ENCODE measurements at regions not wholly inside any gene's neighbourhood (a gene's known extent, or its start where the extent isn't known, plus 50 kb on each side); places are given as distances from the start of the nearest gene placed in this dataset.

DNA sequence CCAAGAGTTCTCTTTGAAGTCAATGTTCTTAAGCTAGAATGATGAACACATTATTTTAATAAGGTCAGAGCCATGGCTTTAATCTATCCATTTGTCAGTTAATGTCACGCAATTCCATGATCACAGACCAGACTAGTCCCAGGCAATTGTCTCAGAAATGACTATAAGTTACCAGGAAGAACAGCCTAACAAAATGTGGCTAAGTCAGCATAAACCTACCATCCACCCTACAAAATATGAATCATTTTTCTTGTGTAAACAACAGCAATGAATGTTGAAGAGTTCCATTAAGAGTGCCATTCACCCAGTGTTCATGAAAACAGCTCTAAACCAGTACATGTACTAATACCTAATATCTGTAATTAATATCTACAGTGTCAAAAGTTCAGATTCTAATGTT lies 127.5 kb downstream of the KCTD12 start:
- no peak overlapping the region for H3K4me3 Mint-ChIP-seq
- H3K9me3 Mint-ChIP-seq = peaks cover 0 to 2% (median 0%) of the 10 kb centered on the region in 7 donors

DNA sequence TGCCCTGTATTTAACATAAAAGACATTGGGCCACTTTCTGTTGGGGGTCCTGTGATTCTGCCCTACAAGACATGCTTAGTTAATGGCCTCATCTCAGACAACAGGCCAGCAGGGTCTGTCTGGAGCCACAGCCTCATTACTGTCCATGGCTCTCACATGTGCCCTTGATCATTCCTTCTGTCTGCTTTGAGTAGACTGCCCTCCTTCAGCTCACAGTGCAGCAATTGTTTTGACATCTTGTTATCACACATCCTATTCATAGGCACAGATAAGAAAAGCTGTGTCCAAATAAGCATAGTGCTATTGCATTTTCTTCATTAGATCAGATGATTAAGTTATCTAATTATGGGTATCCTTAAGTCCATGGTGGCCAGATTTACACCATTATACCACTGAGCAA lies 127.9 kb downstream of the KCTD12 start:
- no peaks in the 10 kb centered on the region for H3K4me1 Mint-ChIP-seq
- H3K9me3 Mint-ChIP-seq = peaks cover 0 to 3% (median 0%) of the 10 kb centered on the region in 7 donors
- H3K27me3 ChIP-seq (ENCODE audit: control insufficient read depth, insufficient read depth, low read length) = no peaks in the 10 kb centered on the region
- H3K36me3 Mint-ChIP-seq = no peaks in the 10 kb centered on the region
- no peak overlapping the region for H3K4me3 ChIP-seq (ENCODE audit: low read depth, low read length)
- no peaks in the 10 kb centered on the region for H3K4me1 ChIP-seq (ENCODE audit: control insufficient read depth, insufficient read depth, low read length, poor library complexity, severe bottlenecking)
- no peaks in the 10 kb centered on the region for H3K36me3 ChIP-seq (ENCODE audit: control insufficient read depth, insufficient read depth, low read length)
- no peak overlapping the region for H3K4me3 Mint-ChIP-seq
- no peak for ATAC-seq (ENCODE audit: low read depth in 2 of 2)
- no peak overlapping the region for H3K27ac Mint-ChIP-seq
- no peak for DNase-seq
- no peaks in the 10 kb centered on the region for H3K9me3 ChIP-seq (ENCODE audit: control insufficient read depth in 2 of 2, low read length in 2 of 2)
- H3K27ac ChIP-seq (ENCODE audit: insufficient read depth, low read length, poor library complexity, severe bottlenecking) = no peak overlapping the region
- H3K27me3 Mint-ChIP-seq = no peaks in the 10 kb centered on the region

More for the DNA sequence above, 127.5 kb downstream of the KCTD12 start:
- Mint-ChIP-seq H3K36me3 (no peaks in the 10 kb centered on the region), H3K4me1 (no peaks in the 10 kb centered on the region), H3K27me3 (no peaks in the 10 kb centered on the region), H3K27ac (no peak overlapping the region)
- Histone ChIP-seq H3K9me3 (ENCODE audit: control insufficient read depth in 2 of 2, low read length in 2 of 2) (no peaks in the 10 kb centered on the region), H3K36me3 (ENCODE audit: control insufficient read depth, insufficient read depth, low read length) (no peaks in the 10 kb centered on the region), H3K27me3 (ENCODE audit: control insufficient read depth, insufficient read depth, low read length) (no peaks in the 10 kb centered on the region), H3K4me1 (ENCODE audit: control insufficient read depth, insufficient read depth, low read length, poor library complexity, severe bottlenecking) (no peaks in the 10 kb centered on the region), H3K27ac (ENCODE audit: insufficient read depth, low read length, poor library complexity, severe bottlenecking) (no peak overlapping the region), H3K4me3 (ENCODE audit: low read depth, low read length) (no peak overlapping the region)
- DNase-seq = no peak
- ATAC-seq (ENCODE audit: low read depth in 2 of 2) = no peak

DNA sequence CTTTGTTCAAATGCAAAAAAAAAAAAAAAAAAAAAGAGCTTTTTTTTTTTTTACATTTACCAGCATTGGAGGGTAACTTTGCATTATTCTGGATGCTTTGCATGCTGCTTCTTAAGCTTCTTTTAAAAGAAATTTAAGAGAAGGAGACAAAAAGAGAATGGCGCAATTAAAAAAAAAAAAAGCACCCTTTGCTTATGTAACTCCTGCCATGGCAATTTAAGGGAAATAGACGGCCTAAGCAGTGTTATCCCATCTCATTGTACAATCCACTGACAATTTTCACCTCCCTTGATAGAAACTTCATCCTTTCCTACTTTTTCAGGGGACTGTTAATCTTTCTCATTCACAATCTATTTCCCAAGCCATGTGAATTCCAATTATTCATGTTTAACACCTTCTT lies 129.8 kb downstream of the KCTD12 start:
- Mint-ChIP-seq H3K36me3 (no peaks in the 10 kb centered on the region), H3K27ac (no peak overlapping the region), H3K27me3 (no peaks in the 10 kb centered on the region), H3K4me1 (no peaks in the 10 kb centered on the region), H3K9me3 (peaks cover 0 to 4% (median 0%) of the 10 kb centered on the region in 7 donors), H3K4me3 (no peak overlapping the region)
- Histone ChIP-seq H3K4me1 (ENCODE audit: control insufficient read depth, insufficient read depth, low read length, poor library complexity, severe bottlenecking) (no peaks in the 10 kb centered on the region), H3K36me3 (ENCODE audit: control insufficient read depth, insufficient read depth, low read length) (no peaks in the 10 kb centered on the region), H3K4me3 (ENCODE audit: low read depth, low read length) (no peak overlapping the region), H3K27me3 (ENCODE audit: control insufficient read depth, insufficient read depth, low read length) (no peaks in the 10 kb centered on the region), H3K9me3 (ENCODE audit: control insufficient read depth in 2 of 2, low read length in 2 of 2) (no peaks in the 10 kb centered on the region), H3K27ac (ENCODE audit: insufficient read depth, low read length, poor library complexity, severe bottlenecking) (no peak overlapping the region)
- ATAC-seq (ENCODE audit: low read depth in 2 of 2) (no peak), DNase-seq (no peak)

DNA sequence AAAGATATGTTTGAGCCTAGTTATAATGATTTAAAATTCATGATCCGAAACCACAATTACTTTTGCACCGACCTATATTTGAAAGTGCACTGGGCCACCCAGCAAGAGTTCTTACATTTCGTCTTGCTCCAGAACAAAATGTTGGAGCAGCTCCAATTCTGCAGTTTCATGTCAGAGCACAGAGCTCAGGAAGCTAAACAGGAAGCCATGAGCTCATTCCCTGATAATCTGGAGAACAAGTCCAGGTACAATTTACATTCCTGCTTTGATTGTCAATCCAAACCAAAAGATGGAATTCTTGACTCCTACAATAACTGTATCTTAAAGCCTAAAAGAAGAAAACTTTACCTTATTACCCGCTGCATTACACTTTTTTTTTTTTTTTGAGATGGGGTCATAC lies 131.8 kb downstream of the KCTD12 start:
- Mint-ChIP-seq H3K36me3 (no peaks in the 10 kb centered on the region), H3K4me3 (no peak overlapping the region), H3K4me1 (no peaks in the 10 kb centered on the region), H3K9me3 (peaks cover 0 to 4% (median 0%) of the 10 kb centered on the region in 7 donors), H3K27me3 (no peaks in the 10 kb centered on the region), H3K27ac (no peak overlapping the region)
- DNase-seq (no peak), ATAC-seq (ENCODE audit: low read depth in 2 of 2) (no peak)
- Histone ChIP-seq H3K9me3 (ENCODE audit: control insufficient read depth in 2 of 2, low read length in 2 of 2) (no peaks in the 10 kb centered on the region), H3K27me3 (ENCODE audit: control insufficient read depth, insufficient read depth, low read length) (no peaks in the 10 kb centered on the region), H3K4me3 (ENCODE audit: low read depth, low read length) (no peak overlapping the region), H3K4me1 (ENCODE audit: control insufficient read depth, insufficient read depth, low read length, poor library complexity, severe bottlenecking) (no peaks in the 10 kb centered on the region), H3K36me3 (ENCODE audit: control insufficient read depth, insufficient read depth, low read length) (no peaks in the 10 kb centered on the region), H3K27ac (ENCODE audit: insufficient read depth, low read length, poor library complexity, severe bottlenecking) (no peak overlapping the region)

DNA sequence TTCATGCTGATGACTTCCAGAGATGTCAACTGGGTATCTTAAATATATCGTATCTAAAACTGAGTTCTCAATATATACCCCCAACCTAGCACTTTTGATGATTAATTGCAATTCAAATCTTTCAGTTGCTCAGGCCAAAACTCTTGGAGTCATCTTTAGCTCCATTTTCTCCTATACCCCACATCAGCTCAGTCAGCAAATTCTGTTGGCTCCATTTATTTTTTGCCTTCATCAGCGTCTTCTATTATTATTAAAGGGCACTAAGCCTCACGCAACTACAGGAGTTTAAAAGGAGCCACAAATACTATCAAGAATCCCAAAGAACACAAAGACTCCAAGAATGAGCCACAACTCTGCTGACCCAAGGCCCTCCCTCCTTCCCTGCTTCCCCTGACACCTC lies 134.9 kb downstream of the KCTD12 start:
- Mint-ChIP-seq H3K4me3 (no peak overlapping the region), H3K4me1 (no peaks in the 10 kb centered on the region), H3K27ac (no peak overlapping the region), H3K9me3 (peaks cover 0 to 1% (median 0%) of the 10 kb centered on the region in 7 donors), H3K36me3 (no peaks in the 10 kb centered on the region), H3K27me3 (no peaks in the 10 kb centered on the region)
- Histone ChIP-seq H3K36me3 (ENCODE audit: control insufficient read depth, insufficient read depth, low read length) (no peaks in the 10 kb centered on the region), H3K27me3 (ENCODE audit: control insufficient read depth, insufficient read depth, low read length) (no peaks in the 10 kb centered on the region), H3K4me1 (ENCODE audit: control insufficient read depth, insufficient read depth, low read length, poor library complexity, severe bottlenecking) (no peaks in the 10 kb centered on the region), H3K27ac (ENCODE audit: insufficient read depth, low read length, poor library complexity, severe bottlenecking) (no peak overlapping the region), H3K9me3 (ENCODE audit: control insufficient read depth in 2 of 2, low read length in 2 of 2) (no peaks in the 10 kb centered on the region), H3K4me3 (ENCODE audit: low read depth, low read length) (no peak overlapping the region)
- no peak for DNase-seq
- ATAC-seq (ENCODE audit: low read depth in 2 of 2) = no peak

DNA sequence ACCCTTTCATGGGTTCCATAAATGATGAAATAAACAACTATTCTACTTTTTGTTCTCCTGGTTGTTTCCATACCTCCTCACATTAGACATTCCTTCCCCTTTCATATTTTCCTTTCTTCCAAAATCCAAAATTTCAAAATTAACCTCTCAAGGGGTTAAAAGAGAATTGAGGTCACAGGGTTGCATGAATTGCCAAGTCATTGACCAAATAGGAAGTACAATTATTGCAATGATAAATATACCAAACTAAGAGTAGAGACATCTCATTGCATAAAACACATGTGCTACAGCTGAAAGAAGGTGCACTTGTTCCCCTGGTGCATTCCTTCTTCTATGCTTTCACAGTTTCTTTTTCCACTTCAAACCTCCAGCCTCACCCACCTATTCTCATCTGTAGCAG lies 136.1 kb downstream of the KCTD12 start:
- no peak overlapping the region for H3K4me3 ChIP-seq (ENCODE audit: low read depth, low read length)
- no peak for ATAC-seq (ENCODE audit: low read depth in 2 of 2)
- no peak overlapping the region for H3K27ac ChIP-seq (ENCODE audit: insufficient read depth, low read length, poor library complexity, severe bottlenecking)
- Mint-ChIP-seq H3K9me3 (peaks cover 0 to 1% (median 0%) of the 10 kb centered on the region in 7 donors), H3K27ac (no peak overlapping the region), H3K4me3 (no peak overlapping the region), H3K27me3 (no peaks in the 10 kb centered on the region), H3K36me3 (no peaks in the 10 kb centered on the region), H3K4me1 (no peaks in the 10 kb centered on the region)
- no peak for DNase-seq
- no peaks in the 10 kb centered on the region for H3K36me3 ChIP-seq (ENCODE audit: control insufficient read depth, insufficient read depth, low read length)
- no peaks in the 10 kb centered on the region for H3K9me3 ChIP-seq (ENCODE audit: control insufficient read depth in 2 of 2, low read length in 2 of 2)
- H3K4me1 ChIP-seq (ENCODE audit: control insufficient read depth, insufficient read depth, low read length, poor library complexity, severe bottlenecking) = no peaks in the 10 kb centered on the region
- no peaks in the 10 kb centered on the region for H3K27me3 ChIP-seq (ENCODE audit: control insufficient read depth, insufficient read depth, low read length)

DNA sequence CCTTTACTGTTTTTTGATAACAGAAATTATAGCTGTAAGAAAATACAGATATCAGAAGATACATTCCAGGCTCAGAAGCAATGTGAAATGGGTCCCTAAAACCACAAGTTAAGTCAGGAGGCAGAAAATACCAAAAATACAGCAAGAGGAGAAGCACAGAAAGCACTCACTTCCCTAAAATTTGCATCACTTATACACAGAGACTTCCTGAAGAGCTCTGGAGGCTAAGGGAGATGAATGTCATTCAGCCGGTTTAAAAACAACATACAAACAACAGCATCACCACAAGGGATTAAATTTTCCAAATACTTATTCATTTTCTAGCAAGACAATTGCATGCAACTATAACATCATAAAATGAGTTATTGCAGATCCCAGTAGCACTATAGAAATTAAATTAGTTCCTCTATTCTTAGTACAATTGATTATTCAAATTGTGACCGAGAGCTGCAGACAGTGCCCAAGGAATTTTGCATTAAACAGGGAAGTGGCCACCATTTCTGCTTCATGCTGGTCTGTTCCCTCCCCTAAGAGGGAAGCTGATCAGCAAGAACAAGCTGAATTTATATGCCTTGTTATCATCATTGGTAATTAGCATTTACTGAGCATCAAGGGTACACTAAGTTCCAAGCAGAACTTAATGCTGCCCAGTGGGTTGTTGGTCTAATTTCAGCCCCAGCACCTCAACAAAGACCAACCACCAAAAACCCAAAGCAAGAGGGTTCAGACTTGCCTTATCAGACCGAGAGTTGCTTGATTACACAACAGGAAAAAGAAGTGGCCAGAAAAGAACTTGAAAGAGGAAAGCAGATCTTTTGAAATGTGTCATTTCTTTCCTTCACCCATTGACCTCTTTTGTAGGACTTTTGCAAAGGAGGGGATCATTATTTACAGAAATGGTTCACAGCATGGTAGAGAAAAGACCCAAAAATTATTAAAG lies 140.7 kb downstream of the KCTD12 start:
- ATAC-seq (ENCODE audit: low read depth in 2 of 2) (no peak), DNase-seq (no peak)
- Histone ChIP-seq H3K4me1 (ENCODE audit: control insufficient read depth, insufficient read depth, low read length, poor library complexity, severe bottlenecking) (no peaks in the 10 kb centered on the region), H3K9me3 (ENCODE audit: control insufficient read depth in 2 of 2, low read length in 2 of 2) (peaks cover 0 to 4% of the 10 kb centered on the region in 2 experiments), H3K27ac (ENCODE audit: insufficient read depth, low read length, poor library complexity, severe bottlenecking) (no peak overlapping the region), H3K27me3 (ENCODE audit: control insufficient read depth, insufficient read depth, low read length) (peaks cover 2% of the 10 kb centered on the region), H3K4me3 (ENCODE audit: low read depth, low read length) (no peak overlapping the region), H3K36me3 (ENCODE audit: control insufficient read depth, insufficient read depth, low read length) (no peaks in the 10 kb centered on the region)
- Mint-ChIP-seq H3K9me3 (peaks cover 0 to 4% (median 0%) of the 10 kb centered on the region in 7 donors), H3K27me3 (no peaks in the 10 kb centered on the region), H3K4me1 (no peaks in the 10 kb centered on the region), H3K4me3 (no peak overlapping the region), H3K36me3 (no peaks in the 10 kb centered on the region), H3K27ac (no peak overlapping the region)

DNA sequence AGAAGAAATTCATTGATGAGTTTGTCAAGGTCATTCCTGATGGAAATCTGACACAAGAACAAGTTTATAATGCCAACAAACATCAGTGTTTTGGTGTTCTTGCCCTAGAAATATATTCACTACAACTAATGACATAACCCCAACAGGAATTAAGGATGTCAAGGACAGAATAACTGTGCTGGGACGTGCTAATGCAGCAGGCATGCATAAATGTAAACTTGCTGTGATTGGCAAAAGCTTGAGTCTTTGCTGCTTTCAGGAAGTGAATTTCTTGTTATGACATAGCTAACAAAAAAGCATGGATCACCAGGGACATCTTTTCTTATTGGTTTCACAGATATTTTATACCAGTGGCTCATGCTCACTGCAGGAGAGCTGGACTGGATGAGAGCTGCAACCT lies 144.6 kb downstream of the KCTD12 start:
- no peak overlapping the region for H3K4me3 ChIP-seq (ENCODE audit: low read depth, low read length)
- no peaks in the 10 kb centered on the region for H3K4me1 ChIP-seq (ENCODE audit: control insufficient read depth, insufficient read depth, low read length, poor library complexity, severe bottlenecking)
- Mint-ChIP-seq H3K4me3 (no peak overlapping the region), H3K4me1 (no peaks in the 10 kb centered on the region), H3K9me3 (peaks cover 0 to 4% (median 0%) of the 10 kb centered on the region in 7 donors), H3K27ac (no peak overlapping the region), H3K27me3 (no peaks in the 10 kb centered on the region), H3K36me3 (no peaks in the 10 kb centered on the region)
- peaks cover 2% of the 10 kb centered on the region for H3K27me3 ChIP-seq (ENCODE audit: control insufficient read depth, insufficient read depth, low read length)
- H3K9me3 ChIP-seq (ENCODE audit: control insufficient read depth in 2 of 2, low read length in 2 of 2) = peaks cover 0 to 4% of the 10 kb centered on the region in 2 experiments
- H3K27ac ChIP-seq (ENCODE audit: insufficient read depth, low read length, poor library complexity, severe bottlenecking) = no peak overlapping the region
- ATAC-seq (ENCODE audit: low read depth in 2 of 2) (no peak), DNase-seq (no peak)
- no peaks in the 10 kb centered on the region for H3K36me3 ChIP-seq (ENCODE audit: control insufficient read depth, insufficient read depth, low read length)
